Pancreas (tissue), 10 donors: ENCODE measurements at regions not wholly inside any gene's neighbourhood (a gene's known extent, or its start where the extent isn't known, plus 50 kb on each side); places are given as distances from the start of the nearest gene placed in this dataset.

Experiments
- ATAC-seq, 4 donors: fragments of 200-7000 bp; cut with Tn5 transposase; one replicate each; pipeline versions ENCODE4 v1.8.0 to v1.9.1; 2020; ENCODE audit warnings: mild to moderate bottlenecking in 4 of 4, moderate library complexity in 4 of 4
- DNase-seq, 6 donors: peaks; one replicate each; pipeline ENCODE4 v3.0.0-alpha.2; 2020
- FAIRE-seq: peaks from 2 replicates; lab custom pipeline; 2012; peaks lifted over from hg19 to GRCh38; lab: Jason Lieb, UNC
- H3K27ac ChIP-seq, 4 donors: fragments of 200-600 bp; sonication (generic); 1 replicate in 3 of 4; 2 replicates in 1 of 4; pipeline versions ENCODE4 v1.5.0 to v1.8.0; 2020
- H3K27me3 ChIP-seq, 4 donors: fragments of 200-600 bp; one replicate each; pipeline ENCODE4 v1.8.0; 2021
- H3K36me3 ChIP-seq, 3 donors: fragments of 200-600 bp; sonication (generic) in 1 of 3; one replicate each; pipeline versions ENCODE4 v1.5.0 to v1.8.0; 2020 to 2021
- H3K4me1 ChIP-seq, 3 donors: fragments of 200-600 bp; one replicate each; pipeline ENCODE4 v1.8.0; 2021
- H3K4me3 ChIP-seq, 4 donors: fragments of 200-600 bp; sonication (generic) in 2 of 4; one replicate each; pipeline versions ENCODE4 v1.5.0 to v1.8.0; 2020 to 2021
- H3K9me3 ChIP-seq, 4 donors: fragments of 200-600 bp; one replicate each; pipeline ENCODE4 v1.8.0; 2021
- CTCF ChIP-seq, 4 donors: fragments of 200-600 bp; sonication (generic) in 3 of 4; IDR thresholded peaks; one replicate each; pipeline versions ENCODE4 v1.5.0 to v1.8.0; 2021; ENCODE audit warnings: antibody characterized with exemption in 4 of 4
- WGBS, 2 donors: extraction: QIAGEN DNeasy Blood & Tissue Kit; methylation state at CpG; one replicate each; pipeline ENCODE4 v1.1.7; 2013; 5-methylcytosine and 5-hydroxymethylcytosine counted together
- intact Hi-C, 3 donors: fragments of 100-400 bp; cut with DNase I; formaldehyde crosslinking; loops; one replicate each; pipeline versions ENCODE4 v1.11.1 to v1.14.2; 2022
- donor health status: healthy with polysubstance abuse.
- donor health status: DM: no; HTN: no; CAD: no; lungs with moderate emphysema.
- donor health status: DM: no; HTN: no; CAD: no.
- donor health status: control.
- donor health status: control.
- donor health status: Bipolar disorder and iron deficiency.
- donor health status: DM: yes; HTN: yes; CAD: no.
- donor health status: DM: no; HTN: no; CAD: no.
- donor health status: DM: no; HTN: no; CAD: no.
- donor health status: DM: yes; HTN: yes; CAD: no.

- no peak for FAIRE-seq
- no peak for DNase-seq
- Histone ChIP-seq H3K27me3 (no peaks in the 10 kb centered on the region), H3K4me1 (no peaks in the 10 kb centered on the region), H3K36me3 (no peaks in the 10 kb centered on the region), H3K27ac (no peak overlapping the region), H3K4me3 (no peak overlapping the region), H3K9me3 (no peaks in the 10 kb centered on the region)
- no peak for TF ChIP-seq CTCF (IDR thresholded peaks at IDR 0.05)
- no peak for ATAC-seq
- intact Hi-C loops: no loop called here
- 57 to 70% methylated on average over 3 of the region's 3 CpGs for WGBS, 2 donors
Measured at GRCh38 chr4:32243926-32244325, 1523.8 kb downstream of the PCDH7 start.

- WGBS, 2 donors: 45% methylated on average over 2 of the region's 2 CpGs
- Histone ChIP-seq H3K4me3 (no peak overlapping the region), H3K4me1 (no peaks in the 10 kb centered on the region), H3K9me3 (no peaks in the 10 kb centered on the region), H3K27me3 (no peaks in the 10 kb centered on the region), H3K27ac (no peak overlapping the region), H3K36me3 (no peaks in the 10 kb centered on the region)
- ATAC-seq (no peak), FAIRE-seq (no peak), DNase-seq (no peak)
- intact Hi-C loops: no loop called here
- TF ChIP-seq CTCF (IDR thresholded peaks at IDR 0.05): no peak
Measured at GRCh38 chr4:32249040-32249439, 1528.9 kb downstream of the PCDH7 start.

- H3K36me3 ChIP-seq: no peaks in the 10 kb centered on the region
- intact Hi-C loops: no loop called here
- H3K4me3 ChIP-seq: no peak overlapping the region
- H3K27me3 ChIP-seq: no peaks in the 10 kb centered on the region
- no peak for TF ChIP-seq CTCF (IDR thresholded peaks at IDR 0.05)
- 91 to 96% methylated on average over 1 of the region's 1 CpG for WGBS, 2 donors
- H3K9me3 ChIP-seq: no peaks in the 10 kb centered on the region
- H3K4me1 ChIP-seq: no peaks in the 10 kb centered on the region
- no peak overlapping the region for H3K27ac ChIP-seq
- no peak for ATAC-seq
- FAIRE-seq: no peak
- DNase-seq: no peak
Measured at GRCh38 chr4:32251126-32251525, 1531.0 kb downstream of the PCDH7 start.

- no peak overlapping the region for H3K27ac ChIP-seq
- no peaks in the 10 kb centered on the region for H3K27me3 ChIP-seq
- no peak overlapping the region for H3K4me3 ChIP-seq
- FAIRE-seq (no peak), DNase-seq (no peak), ATAC-seq (no peak)
- H3K36me3 ChIP-seq: no peaks in the 10 kb centered on the region
- 64 to 67% methylated on average over 2 of the region's 2 CpGs for WGBS, 2 donors
- no peaks in the 10 kb centered on the region for H3K9me3 ChIP-seq
- no peaks in the 10 kb centered on the region for H3K4me1 ChIP-seq
- TF ChIP-seq CTCF (IDR thresholded peaks at IDR 0.05): no peak
- intact Hi-C loops: no loop called here
Measured at GRCh38 chr4:32251926-32252325, 1531.8 kb downstream of the PCDH7 start.

- Histone ChIP-seq H3K9me3 (no peaks in the 10 kb centered on the region), H3K27me3 (no peaks in the 10 kb centered on the region), H3K36me3 (no peaks in the 10 kb centered on the region), H3K4me3 (no peak overlapping the region), H3K27ac (no peak overlapping the region), H3K4me1 (no peaks in the 10 kb centered on the region)
- FAIRE-seq (no peak), ATAC-seq (no peak), DNase-seq (no peak)
- intact Hi-C loops: no loop called here
- TF ChIP-seq CTCF (IDR thresholded peaks at IDR 0.05): no peak
- 57 to 58% methylated on average over 3 of the region's 3 CpGs for WGBS, 2 donors
Measured at GRCh38 chr4:32254216-32254615, 1534.0 kb downstream of the PCDH7 start.
